Brain microvascular endothelial cell (primary cell): ENCODE measurements at regions not wholly inside any gene's neighbourhood (a gene's known extent, or its start where the extent isn't known, plus 50 kb on each side); places are given as distances from the start of the nearest gene placed in this dataset.

Source experiments
- DNase-seq: peaks from one replicate; pipeline ENCODE4 v3.0.0-alpha.2; 2020
- H3K27ac ChIP-seq: fragments of 250-450 bp; sonication (Bioruptor Pico); 2 replicates; pipeline ENCODE4 v1.5.1; 2020; ENCODE audit warnings: mild to moderate bottlenecking, moderate library complexity
- H3K27me3 ChIP-seq: fragments of 250-450 bp; sonication (Bioruptor Pico); replicated peaks from 2 replicates; pipeline ENCODE4 v1.5.1; 2020; ENCODE audit warnings: mild to moderate bottlenecking
- H3K36me3 ChIP-seq: fragments of 250-450 bp; sonication (Bioruptor Pico); replicated peaks from 2 replicates; pipeline ENCODE4 v1.5.1; 2020; ENCODE audit warnings: mild to moderate bottlenecking
- H3K4me3 ChIP-seq: 2 replicates; pipeline ENCODE4 v1.5.1; 2011; ENCODE audit warnings: low read depth, mild to moderate bottlenecking, control low read depth, low read length, moderate library complexity
- in situ Hi-C: cut with HindIII; loops from 2 replicates; pipeline ENCODE4 v1.10.0; 2017; ENCODE audit warnings: low sequenced_read_pairs, low pct_ligation_motif_present
- TF ChIP-seq, protein P1 (sequence below): IDR thresholded peaks from 2 replicates; pipeline ENCODE4 v1.5.1; 2011; ENCODE audit warnings: low read depth, mild to moderate bottlenecking, moderate library complexity, low read length, control low read depth, inconsistent platforms; ENCODE audit errors: missing control alignments

DNA sequence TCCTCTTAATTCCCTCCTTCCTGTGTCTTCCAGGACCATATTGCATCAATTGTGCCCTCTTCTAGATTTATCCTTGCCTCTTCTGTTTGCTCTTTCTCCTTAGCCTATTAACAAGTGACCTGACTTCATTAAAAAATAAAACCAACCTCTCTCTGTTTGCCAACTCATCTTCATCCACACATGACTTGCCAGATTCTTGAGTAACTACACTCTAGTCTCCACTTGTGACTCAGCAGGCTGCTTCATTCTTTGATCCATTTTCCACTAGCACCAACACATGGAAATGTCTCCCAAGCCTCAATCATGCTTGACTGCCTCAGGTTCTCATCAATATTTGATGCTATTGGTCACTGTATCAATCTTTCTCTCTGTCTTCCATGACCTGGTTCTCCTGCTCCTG, 492.4 kb upstream of the TMPO start:
- DNase-seq = no peak
- Histone ChIP-seq H3K27ac (no peak overlapping the region), H3K4me3 (no peak overlapping the region), H3K27me3 (no peaks in the 10 kb centered on the region), H3K36me3 (no peaks in the 10 kb centered on the region)
- in situ Hi-C loops = no loop called here
- TF ChIP-seq, protein P1, sequence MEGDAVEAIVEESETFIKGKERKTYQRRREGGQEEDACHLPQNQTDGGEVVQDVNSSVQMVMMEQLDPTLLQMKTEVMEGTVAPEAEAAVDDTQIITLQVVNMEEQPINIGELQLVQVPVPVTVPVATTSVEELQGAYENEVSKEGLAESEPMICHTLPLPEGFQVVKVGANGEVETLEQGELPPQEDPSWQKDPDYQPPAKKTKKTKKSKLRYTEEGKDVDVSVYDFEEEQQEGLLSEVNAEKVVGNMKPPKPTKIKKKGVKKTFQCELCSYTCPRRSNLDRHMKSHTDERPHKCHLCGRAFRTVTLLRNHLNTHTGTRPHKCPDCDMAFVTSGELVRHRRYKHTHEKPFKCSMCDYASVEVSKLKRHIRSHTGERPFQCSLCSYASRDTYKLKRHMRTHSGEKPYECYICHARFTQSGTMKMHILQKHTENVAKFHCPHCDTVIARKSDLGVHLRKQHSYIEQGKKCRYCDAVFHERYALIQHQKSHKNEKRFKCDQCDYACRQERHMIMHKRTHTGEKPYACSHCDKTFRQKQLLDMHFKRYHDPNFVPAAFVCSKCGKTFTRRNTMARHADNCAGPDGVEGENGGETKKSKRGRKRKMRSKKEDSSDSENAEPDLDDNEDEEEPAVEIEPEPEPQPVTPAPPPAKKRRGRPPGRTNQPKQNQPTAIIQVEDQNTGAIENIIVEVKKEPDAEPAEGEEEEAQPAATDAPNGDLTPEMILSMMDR = no peak

DNA sequence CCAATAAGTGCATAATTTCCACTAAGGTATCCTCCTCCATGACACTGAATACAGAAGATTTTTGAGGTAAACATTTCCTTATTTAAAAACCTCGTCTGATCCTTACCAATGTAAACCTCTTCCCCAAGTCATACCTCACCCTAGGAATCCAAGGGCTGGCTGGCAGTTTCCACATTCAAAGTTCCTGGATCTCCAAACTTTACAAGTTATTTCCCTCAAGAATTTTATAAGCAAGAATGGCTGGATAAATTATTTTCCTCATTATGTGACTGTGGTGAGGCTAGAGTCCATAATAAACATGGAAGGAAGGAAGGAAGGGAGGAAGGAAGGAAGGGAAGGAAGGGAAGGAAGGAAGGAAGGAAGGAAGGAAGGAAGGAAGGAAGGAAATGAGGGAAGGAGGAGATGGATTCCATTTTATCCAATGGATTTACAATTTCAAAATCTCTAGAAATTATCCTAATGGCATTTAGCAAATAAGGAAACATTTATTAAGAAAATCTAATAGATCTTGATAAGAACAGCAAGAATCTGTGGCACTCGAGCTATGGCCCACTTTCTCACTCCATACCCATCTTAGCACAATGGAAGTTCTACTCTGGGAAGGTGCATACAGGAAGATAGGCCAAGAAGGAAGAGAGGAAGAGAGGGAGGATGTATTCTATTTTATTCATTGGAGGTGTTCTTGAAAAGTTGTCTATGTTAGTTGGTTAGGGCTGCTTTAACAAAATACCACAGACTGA, 477.8 kb upstream of the TMPO start:
- Histone ChIP-seq H3K27me3 (no peaks in the 10 kb centered on the region), H3K4me3 (no peak overlapping the region), H3K36me3 (no peaks in the 10 kb centered on the region), H3K27ac (no peak overlapping the region)
- no peak for DNase-seq
- TF ChIP-seq, protein P1 = no peak
- in situ Hi-C loops = no loop called here

DNA sequence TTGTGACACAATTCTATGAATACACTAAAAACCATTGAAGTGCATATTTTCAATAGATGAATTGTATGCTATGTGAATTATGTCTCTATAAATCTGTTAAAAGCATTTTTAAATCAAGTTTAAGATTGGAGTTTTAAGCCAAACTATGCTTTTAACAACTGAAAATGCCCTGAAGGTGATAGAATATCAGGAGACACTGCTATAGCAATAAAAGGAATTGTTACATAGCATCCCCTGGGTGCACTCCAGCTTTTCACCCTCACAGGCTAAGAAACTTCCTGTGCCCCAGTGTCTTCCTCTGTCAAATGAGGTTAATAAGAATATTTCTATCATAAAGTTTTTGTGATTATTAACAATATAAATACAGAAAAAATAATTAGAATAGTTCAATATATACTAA, 472.7 kb upstream of the TMPO start:
- in situ Hi-C loops = no loop called here
- H3K27me3 ChIP-seq = no peaks in the 10 kb centered on the region

DNA sequence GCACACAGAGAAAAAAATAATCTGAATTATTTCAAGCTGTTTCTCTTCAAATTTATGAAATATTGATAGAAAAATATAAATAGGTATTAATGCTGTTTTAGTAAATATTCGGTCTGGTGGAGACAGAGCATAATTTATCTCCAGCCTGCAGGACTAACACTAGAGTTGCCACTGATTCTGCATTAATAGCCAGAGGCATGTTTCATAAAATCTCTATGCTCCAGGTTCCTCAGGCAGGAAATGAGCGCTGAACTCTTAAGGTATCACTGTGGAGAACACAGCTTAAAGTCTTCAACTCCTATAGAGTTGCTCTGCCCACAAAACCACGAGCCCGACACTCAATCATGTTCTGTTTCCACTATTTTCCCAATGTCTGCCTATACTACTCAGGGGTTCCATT, 470.0 kb upstream of the TMPO start:
- no peak overlapping the region for H3K4me3 ChIP-seq
- no peaks in the 10 kb centered on the region for H3K36me3 ChIP-seq
- DNase-seq = no peak
- TF ChIP-seq, protein P1 = no peak
- in situ Hi-C loops = no loop called here
- no peaks in the 10 kb centered on the region for H3K27me3 ChIP-seq
- no peak overlapping the region for H3K27ac ChIP-seq

More for the DNA sequence above, 472.7 kb upstream of the TMPO start:
- TF ChIP-seq, protein P1 = no peak
- Histone ChIP-seq H3K27ac (no peak overlapping the region), H3K4me3 (no peak overlapping the region), H3K36me3 (no peaks in the 10 kb centered on the region)
- no peak for DNase-seq

DNA sequence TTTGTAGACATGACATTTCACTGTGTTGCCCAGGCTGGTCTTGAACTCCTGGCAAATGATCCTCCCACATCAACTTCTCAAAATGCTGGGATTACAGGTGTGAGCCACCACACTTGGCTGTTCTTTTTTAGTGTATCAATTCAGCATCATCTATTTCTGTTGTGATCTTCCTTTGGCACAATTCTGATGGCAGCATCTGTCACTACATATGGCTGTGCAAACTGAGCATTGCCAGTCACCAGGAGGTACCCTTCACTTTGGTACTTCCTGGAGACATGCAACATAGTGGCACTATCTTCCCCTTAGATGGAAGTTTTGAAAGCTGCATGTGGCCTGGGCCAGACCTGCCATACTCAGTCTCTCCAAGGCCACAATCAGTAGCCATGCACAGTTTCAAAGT, 467.1 kb upstream of the TMPO start:
- Histone ChIP-seq H3K27me3 (no peaks in the 10 kb centered on the region), H3K27ac (no peak overlapping the region), H3K36me3 (no peaks in the 10 kb centered on the region), H3K4me3 (no peak overlapping the region)
- no peak for DNase-seq
- in situ Hi-C loops = no loop called here
- TF ChIP-seq, protein P1 = no peak

DNA sequence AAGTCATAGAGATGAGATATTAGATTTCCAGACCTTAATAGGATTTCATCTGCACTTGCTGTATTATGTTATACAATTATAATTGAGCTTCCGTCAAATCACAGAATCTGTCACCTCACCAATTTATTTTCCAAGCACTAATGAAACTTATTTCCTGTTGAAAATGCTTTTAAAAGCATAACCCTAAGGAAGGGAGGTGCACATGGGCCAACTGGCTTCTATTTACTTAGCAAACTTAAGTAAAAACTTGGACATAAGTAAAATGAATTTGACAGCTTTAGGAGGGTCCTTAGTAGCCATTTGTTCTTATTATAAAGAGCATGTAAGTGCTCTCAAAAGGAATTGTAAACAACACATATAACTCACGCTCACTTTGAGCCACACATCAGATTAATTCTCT, 462.2 kb upstream of the TMPO start:
- H3K4me3 ChIP-seq = no peak overlapping the region
- no peak overlapping the region for H3K27ac ChIP-seq
- H3K36me3 ChIP-seq = no peaks in the 10 kb centered on the region
- TF ChIP-seq, protein P1 = no peak
- DNase-seq = no peak
- no peaks in the 10 kb centered on the region for H3K27me3 ChIP-seq
- in situ Hi-C loops = no loop called here
